ENCODE measurements at regions not wholly inside any gene's neighbourhood (a gene's known extent, or its start where the extent isn't known, plus 50 kb on each side); places are given as distances from the start of the nearest gene placed in this dataset.

- no peak overlapping the region for H3K56ac ChIP-seq (ENCODE audit: insufficient read length, low read depth, low read length)
- no peak overlapping the region for H2BK20ac ChIP-seq (ENCODE audit: low read depth, low read length, poor library complexity, severe bottlenecking)
- no peak overlapping the region for H4K91ac ChIP-seq (ENCODE audit: insufficient read length, low read depth, low read length)
- no peaks in the 10 kb centered on the region for H3K4me1 Mint-ChIP-seq
- H3K27ac ChIP-seq (ENCODE audit: insufficient read length, low read depth, low read length): no peak overlapping the region
- no peak overlapping the region for H3K4me2 ChIP-seq (ENCODE audit: insufficient read depth, insufficient read length, low read length)
- no peak for DNase-seq
- H3K4me3 Mint-ChIP-seq: no peak overlapping the region
- H3K23ac ChIP-seq (ENCODE audit: insufficient read length, low read depth, low read length): no peak overlapping the region
- no peak overlapping the region for H2BK120ac ChIP-seq (ENCODE audit: low read depth, low read length, poor library complexity, severe bottlenecking)
- no peak overlapping the region for H3K27ac Mint-ChIP-seq
- H3K4ac ChIP-seq (ENCODE audit: low read depth, low read length): no peak overlapping the region
- H4K8ac ChIP-seq (replicated peaks; ENCODE audit: insufficient read length, low read depth, low read length): no peak overlapping the region
- no peak overlapping the region for H3K14ac ChIP-seq (ENCODE audit: insufficient read depth, low read length)
- no peak overlapping the region for H2BK5ac ChIP-seq (ENCODE audit: insufficient read length, low read length)
- no peak overlapping the region for H4K5ac ChIP-seq (ENCODE audit: insufficient read length, low read depth, low read length)
- H3K79me1 ChIP-seq (ENCODE audit: insufficient read depth, low read depth, low read length, poor library complexity, severe bottlenecking): no peaks in the 10 kb centered on the region
- no peak overlapping the region for H3K18ac ChIP-seq (ENCODE audit: insufficient read length, low read depth, low read length)
- no peak for TF ChIP-seq CTCF (conservative IDR thresholded peaks at IDR 0.05)
- no peaks in the 10 kb centered on the region for H3K4me1 ChIP-seq (ENCODE audit: insufficient read depth, low read length)
- no peak overlapping the region for H2AFZ ChIP-seq (ENCODE audit: low read length)
- H3K9me3 Mint-ChIP-seq: peaks cover 60 to 62% of the 10 kb centered on the region in 2 experiments
- WGBS (ENCODE audit: extremely low coverage, insufficient read length, low lambda C conversion rate): no CpG with 5 or more reads among the region's 4 CpGs
- H3K79me2 ChIP-seq (ENCODE audit: insufficient read depth, low read length): no peaks in the 10 kb centered on the region
- H2BK15ac ChIP-seq (ENCODE audit: low read depth, low read length): no peak overlapping the region
- H3K9ac ChIP-seq (ENCODE audit: extremely low read depth, insufficient read length, low read length): no peak overlapping the region
- H3K9me3 ChIP-seq (ENCODE audit: control insufficient read depth, low read depth, low read length): peaks cover 96% of the 10 kb centered on the region
- H2BK12ac ChIP-seq (ENCODE audit: insufficient read length, low read depth, low read length): no peak overlapping the region
- peaks cover 4 to 24% (median 11%) of the 10 kb centered on the region in 3 experiments; a peak in 4 of 7 replicates for H3K36me3 Mint-ChIP-seq (ENCODE audit: insufficient read depth in 1 of 3, low read depth in 3 of 3)
- no peak overlapping the region for H3T11ph ChIP-seq (ENCODE audit: low read length)
- H3K23me2 ChIP-seq (ENCODE audit: insufficient read length, low read depth, low read length, poor library complexity, severe bottlenecking): no peaks in the 10 kb centered on the region
- no peaks in the 10 kb centered on the region for H4K20me1 ChIP-seq (ENCODE audit: control insufficient read depth, insufficient read depth, insufficient read length)
- no peak overlapping the region for H2AK5ac ChIP-seq (ENCODE audit: insufficient read length, low read length)
- no peaks in the 10 kb centered on the region for H3K27me3 Mint-ChIP-seq (ENCODE audit: low read depth)
- H3K27me3 ChIP-seq (ENCODE audit: insufficient read depth, low read length): no peaks in the 10 kb centered on the region
These were observed 104.8 kb upstream of the MC3R start for GRCh38 chr20:56143759-56144158.

Data from H9 (cell line).